SIG-M5 (cell line): ENCODE measurements at regions not wholly inside any gene's neighbourhood (a gene's known extent, or its start where the extent isn't known, plus 50 kb on each side); places are given as distances from the start of the nearest gene placed in this dataset.

Experiments used
- DNase-seq: peaks from one replicate; lab custom pipeline; 2025; lab: John Stamatoyannopoulos, UW

DNA sequence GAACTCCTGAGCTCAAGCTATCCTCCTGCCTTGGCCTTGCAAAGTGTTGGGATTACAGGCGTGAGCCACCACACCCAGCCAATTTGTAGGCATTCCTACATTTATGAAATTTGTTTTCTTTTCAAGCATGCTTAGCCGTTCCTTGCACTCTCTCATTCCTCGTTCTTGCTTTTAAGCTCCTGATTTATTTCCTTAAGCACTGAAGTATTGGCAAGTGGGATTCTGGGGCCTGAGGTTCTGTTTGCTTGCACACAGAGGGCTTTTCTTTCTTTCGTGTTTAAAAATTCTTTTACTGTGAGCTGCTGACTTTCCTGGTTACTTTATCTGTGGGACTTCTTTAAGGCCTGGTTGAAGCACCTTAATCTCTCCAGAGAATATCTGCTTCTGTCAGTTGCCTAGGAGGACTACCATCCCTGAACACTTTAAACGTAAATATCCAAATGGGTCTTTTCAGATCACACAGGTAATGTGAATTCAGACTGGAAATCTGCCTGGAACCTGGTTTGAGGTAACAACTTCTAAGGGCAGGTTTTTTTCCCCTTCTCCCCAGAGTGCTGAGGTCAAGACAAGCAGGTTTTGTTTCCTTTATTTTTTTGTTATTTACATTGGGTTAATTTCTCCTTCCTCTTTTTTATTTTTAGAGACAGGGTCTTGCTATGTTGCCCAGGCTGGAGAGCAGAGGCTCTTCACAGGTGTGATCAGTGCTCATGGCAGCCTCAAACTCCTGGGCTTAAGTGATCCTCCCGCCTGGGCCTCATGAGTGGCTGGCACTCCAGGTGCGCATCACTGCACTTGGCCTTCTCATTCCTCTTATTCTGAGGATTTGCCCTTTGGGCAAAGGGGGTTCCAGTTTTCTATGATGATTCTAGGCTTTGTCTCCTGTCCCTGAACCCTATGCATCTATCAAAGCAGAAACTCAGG, 102.9 kb downstream of the PFKFB3 start:
- no peak for DNase-seq

DNA sequence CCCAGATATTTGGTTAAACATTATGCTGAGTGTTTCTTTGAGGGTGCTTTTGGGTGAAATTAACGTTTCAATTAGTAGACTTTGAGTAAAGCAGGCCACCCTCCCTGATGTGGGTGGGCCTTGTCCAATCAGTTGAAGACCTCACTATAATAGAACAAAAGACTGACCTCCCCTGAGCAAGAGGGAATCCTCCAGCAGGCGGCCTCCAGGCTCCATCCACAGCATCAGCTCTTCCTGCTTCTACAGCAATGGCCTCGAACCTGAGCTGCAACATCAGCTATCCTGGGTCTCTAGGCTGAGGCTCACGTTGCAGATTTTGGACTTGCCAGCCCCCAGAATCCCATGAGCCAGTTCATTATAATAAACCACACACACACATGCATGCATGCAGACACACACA, 104.2 kb downstream of the PFKFB3 start:
- DNase-seq = no peak

- no peak for DNase-seq
Observed at GRCh38 chr10:6309816-6310215, 107.1 kb downstream of the PFKFB3 start.

- DNase-seq = no peak
Observed at GRCh38 chr10:6310977-6311376, 108.2 kb downstream of the PFKFB3 start.

DNA sequence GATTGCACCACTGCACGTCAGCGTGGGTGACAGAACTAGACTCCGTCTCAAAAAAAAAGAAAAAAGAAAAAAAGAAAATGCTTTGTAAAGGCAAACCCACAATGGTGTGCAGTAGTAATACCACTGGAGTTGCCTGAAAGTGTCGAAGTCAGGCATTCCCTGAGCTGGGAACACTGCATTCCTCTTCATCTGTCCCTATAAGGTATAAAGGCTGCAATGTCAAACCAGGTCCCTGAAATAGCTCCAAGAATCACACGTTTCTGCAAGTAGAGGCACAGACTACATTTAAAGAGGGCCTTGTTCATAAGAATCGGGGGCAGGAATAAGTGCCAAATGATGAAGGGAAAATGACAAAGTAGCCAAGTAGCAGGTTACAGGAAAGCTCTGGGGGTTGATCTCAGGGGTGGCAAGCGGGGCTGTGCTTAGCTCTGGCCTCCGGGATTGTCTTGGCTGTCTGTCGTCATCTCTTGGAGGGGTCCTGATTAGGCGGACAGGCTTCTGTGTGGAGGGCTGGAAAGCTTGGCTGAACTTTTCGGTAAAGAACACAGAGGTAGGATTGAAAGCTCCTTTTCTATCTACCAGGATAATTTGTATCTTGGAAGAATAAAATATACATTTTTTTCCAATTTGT, 109.1 kb downstream of the PFKFB3 start:
- DNase-seq = no peak

GRCh38 chr10:6312636-6313035, 109.9 kb downstream of the PFKFB3 start:
- no peak for DNase-seq

- no peak for DNase-seq
Observed at GRCh38 chr10:6313111-6313895, 110.6 kb downstream of the PFKFB3 start.

GRCh38 chr10:6314620-6315205, 112.0 kb downstream of the PFKFB3 start:
- no peak for DNase-seq

- DNase-seq = no peak
Observed at GRCh38 chr10:6319119-6319518, 116.4 kb downstream of the PFKFB3 start.

- no peak for DNase-seq
Observed at GRCh38 chr10:6320320-6321010, 117.7 kb downstream of the PFKFB3 start.

GRCh38 chr10:6321880-6322279, 119.1 kb downstream of the PFKFB3 start:
- no peak for DNase-seq

- no peak for DNase-seq
Observed at GRCh38 chr10:6322805-6323204, 120.1 kb downstream of the PFKFB3 start.

- no peak for DNase-seq
Observed at GRCh38 chr10:6327961-6328698, 125.4 kb downstream of the PFKFB3 start.

GRCh38 chr10:6328699-6329423, 126.1 kb downstream of the PFKFB3 start:
- DNase-seq = peak; percentile 9

DNA sequence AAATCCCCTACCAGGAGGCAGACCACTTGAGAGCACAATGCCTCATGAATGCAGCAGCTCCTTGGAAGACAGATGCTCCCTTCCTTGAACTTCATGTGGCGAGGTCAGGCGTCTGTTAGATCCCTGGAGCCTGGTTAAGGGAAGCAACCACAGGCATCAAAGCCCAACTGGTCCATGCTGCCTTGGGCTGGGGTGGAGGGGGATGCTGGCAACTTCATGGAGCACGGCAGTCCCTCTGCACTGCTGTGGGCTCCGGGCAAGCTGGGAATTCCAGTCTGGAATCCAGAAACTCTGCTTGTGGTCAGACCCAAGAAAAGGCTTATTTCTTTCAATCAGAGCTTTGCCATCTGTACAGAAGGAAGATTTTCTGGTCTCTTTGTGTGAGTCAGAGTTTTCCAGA, 130.4 kb downstream of the PFKFB3 start:
- no peak for DNase-seq

GRCh38 chr10:6333973-6334372, 131.2 kb downstream of the PFKFB3 start:
- DNase-seq = no peak

DNA sequence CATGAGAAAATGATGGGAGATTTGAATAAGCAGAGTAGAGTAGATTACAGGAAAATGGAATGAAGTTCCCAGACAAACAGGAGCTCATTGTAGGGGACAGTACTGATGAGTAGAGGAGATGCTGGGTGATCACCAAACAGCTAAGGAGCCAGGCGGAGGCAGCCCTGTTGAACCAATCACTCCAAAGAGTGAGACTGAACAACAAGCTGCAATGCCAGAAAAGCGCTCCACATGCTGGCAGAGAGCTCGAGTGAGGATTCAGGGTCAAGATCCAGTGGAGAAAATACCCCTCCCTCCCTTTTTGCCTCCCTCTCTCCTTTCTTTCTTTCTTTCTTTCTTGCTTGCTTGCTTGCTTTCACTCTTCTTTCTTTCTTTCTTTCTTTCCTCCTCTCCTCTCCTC, 133.3 kb downstream of the PFKFB3 start:
- DNase-seq = no peak

GRCh38 chr10:6337382-6337781, 134.7 kb downstream of the PFKFB3 start:
- no peak for DNase-seq

- no peak for DNase-seq
Observed at GRCh38 chr10:6338361-6338760, 135.6 kb downstream of the PFKFB3 start.

DNA sequence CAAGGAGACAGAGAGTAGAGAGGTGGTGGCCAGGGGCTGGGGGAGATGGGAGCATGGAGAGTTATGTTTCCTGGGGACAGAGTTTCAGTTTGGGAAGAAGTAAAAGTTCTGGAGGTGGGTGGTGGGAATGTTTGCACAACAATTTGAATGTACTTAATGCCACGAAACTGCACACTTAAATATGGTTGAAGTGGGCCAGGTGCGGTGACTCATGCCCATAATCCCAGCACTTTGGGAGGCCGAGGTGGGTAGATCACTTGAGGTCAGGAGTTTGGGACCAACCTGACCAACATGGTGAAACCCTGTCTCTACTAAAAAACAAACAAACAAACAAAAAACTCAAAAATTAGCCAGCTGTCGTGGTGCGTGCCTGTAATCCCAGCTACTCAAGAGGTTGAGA, 137.2 kb downstream of the PFKFB3 start:
- DNase-seq = no peak
